HepG2 (cell line): ENCODE measurements at regions not wholly inside any gene's neighbourhood (a gene's known extent, or its start where the extent isn't known, plus 50 kb on each side); places are given as distances from the start of the nearest gene placed in this dataset.

Experiments used
- CTCF ChIP-seq: sonication (generic); formaldehyde crosslinking; IDR thresholded peaks from 2 replicates; pipeline ENCODE4 v1.5.0; 2020; ENCODE audit warnings: mild to moderate bottlenecking, missing genetic modification reagents, moderate library complexity
- HCFC1 ChIP-seq: fragments of 150-350 bp; IDR thresholded peaks from 2 replicates; pipeline ENCODE4 v1.6.1; 2014; ENCODE audit warnings: low read depth, low read length
- PBX3 ChIP-seq: sonication (generic); formaldehyde crosslinking; IDR thresholded peaks from 2 replicates; pipeline ENCODE4 v1.8.1; 2023; ENCODE audit warnings: missing genetic modification reagents, inconsistent platforms, borderline replicate concordance
- POLR2A ChIP-seq, 2 experiments: IDR thresholded peaks; 2 replicates each; pipeline ENCODE4 v1.6.1; 2011; ENCODE audit warnings: low read depth in 2 of 2, low read length in 2 of 2, mild to moderate bottlenecking in 1 of 2, moderate library complexity in 1 of 2; ENCODE audit not compliant: insufficient read depth in 1 of 2
- POLR2AphosphoS5 ChIP-seq: IDR thresholded peaks from 2 replicates; pipeline ENCODE4 v1.6.1; 2012; ENCODE audit warnings: low read depth, low read length
- RAD21 ChIP-seq: fragments of 450-650 bp; formaldehyde crosslinking; IDR thresholded peaks from 2 replicates; pipeline ENCODE4 v1.5.0; 2020; ENCODE audit warnings: mild to moderate bottlenecking
- SMAD3 ChIP-seq: sonication (generic); formaldehyde crosslinking; IDR thresholded peaks from 2 replicates; pipeline ENCODE4 v1.4.0; 2020; ENCODE audit warnings: missing genetic modification reagents
- SYNCRIP ChIP-seq: fragments of 200-400 bp; formaldehyde crosslinking; IDR thresholded peaks from 2 replicates; pipeline ENCODE4 v1.6.1; 2018; ENCODE audit warnings: mild to moderate bottlenecking, low read depth, low read length; ENCODE audit not compliant: insufficient read depth
- TBP ChIP-seq: sonication (generic); formaldehyde crosslinking; IDR thresholded peaks from 2 replicates; pipeline ENCODE4 v1.5.0; 2020; ENCODE audit warnings: missing genetic modification reagents
- ZBTB33 ChIP-seq: sonication (generic); formaldehyde crosslinking; IDR thresholded peaks from 2 replicates; pipeline ENCODE4 v1.4.0; 2020; ENCODE audit warnings: missing genetic modification reagents
- ZGPAT ChIP-seq: IDR thresholded peaks from 2 replicates; pipeline ENCODE4 v1.6.1; 2016; ENCODE audit warnings: mild to moderate bottlenecking
- ZNF816 ChIP-seq: sonication (generic); formaldehyde crosslinking; IDR thresholded peaks from 2 replicates; pipeline ENCODE4 v1.8.0; 2022; ENCODE audit warnings: missing genetic modification reagents, mild to moderate bottlenecking, borderline replicate concordance
- TF ChIP-seq, protein P1 (sequence below): IDR thresholded peaks from 2 replicates; pipeline ENCODE4 v1.6.1; 2012; ENCODE audit warnings: low read length, improper control_type of control experiment
- TF ChIP-seq, protein P2 (sequence below): sonication (generic); formaldehyde crosslinking; IDR thresholded peaks from 2 replicates; pipeline ENCODE4 v1.4.0; 2020; ENCODE audit warnings: missing genetic modification reagents

GRCh38 chr2:191488135-191488534, 189.8 kb upstream of the NABP1 start:
- TF ChIP-seq, protein P1, sequence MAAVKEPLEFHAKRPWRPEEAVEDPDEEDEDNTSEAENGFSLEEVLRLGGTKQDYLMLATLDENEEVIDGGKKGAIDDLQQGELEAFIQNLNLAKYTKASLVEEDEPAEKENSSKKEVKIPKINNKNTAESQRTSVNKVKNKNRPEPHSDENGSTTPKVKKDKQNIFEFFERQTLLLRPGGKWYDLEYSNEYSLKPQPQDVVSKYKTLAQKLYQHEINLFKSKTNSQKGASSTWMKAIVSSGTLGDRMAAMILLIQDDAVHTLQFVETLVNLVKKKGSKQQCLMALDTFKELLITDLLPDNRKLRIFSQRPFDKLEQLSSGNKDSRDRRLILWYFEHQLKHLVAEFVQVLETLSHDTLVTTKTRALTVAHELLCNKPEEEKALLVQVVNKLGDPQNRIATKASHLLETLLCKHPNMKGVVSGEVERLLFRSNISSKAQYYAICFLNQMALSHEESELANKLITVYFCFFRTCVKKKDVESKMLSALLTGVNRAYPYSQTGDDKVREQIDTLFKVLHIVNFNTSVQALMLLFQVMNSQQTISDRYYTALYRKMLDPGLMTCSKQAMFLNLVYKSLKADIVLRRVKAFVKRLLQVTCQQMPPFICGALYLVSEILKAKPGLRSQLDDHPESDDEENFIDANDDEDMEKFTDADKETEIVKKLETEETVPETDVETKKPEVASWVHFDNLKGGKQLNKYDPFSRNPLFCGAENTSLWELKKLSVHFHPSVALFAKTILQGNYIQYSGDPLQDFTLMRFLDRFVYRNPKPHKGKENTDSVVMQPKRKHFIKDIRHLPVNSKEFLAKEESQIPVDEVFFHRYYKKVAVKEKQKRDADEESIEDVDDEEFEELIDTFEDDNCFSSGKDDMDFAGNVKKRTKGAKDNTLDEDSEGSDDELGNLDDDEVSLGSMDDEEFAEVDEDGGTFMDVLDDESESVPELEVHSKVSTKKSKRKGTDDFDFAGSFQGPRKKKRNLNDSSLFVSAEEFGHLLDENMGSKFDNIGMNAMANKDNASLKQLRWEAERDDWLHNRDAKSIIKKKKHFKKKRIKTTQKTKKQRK, result no peak
- TF ChIP-seq SMAD3 (no peak), RAD21 (CRISPR knock-in tag) (no peak), ZNF816 (no peak), ZBTB33 (CRISPR knock-in tag) (no peak), CTCF (no peak), ZGPAT (CRISPR knock-in tag) (no peak), PBX3 (CRISPR knock-in tag) (no peak), HCFC1 (no peak), POLR2AphosphoS5 (no peak), TBP (CRISPR knock-in tag) (no peak), SYNCRIP (no peak), POLR2A (IDR thresholded peaks at IDR 0.05; ENCODE audit: insufficient read depth in 1 of 2, low read depth in 2 of 2, low read length in 2 of 2) (no peak)
- TF ChIP-seq, protein P2, sequence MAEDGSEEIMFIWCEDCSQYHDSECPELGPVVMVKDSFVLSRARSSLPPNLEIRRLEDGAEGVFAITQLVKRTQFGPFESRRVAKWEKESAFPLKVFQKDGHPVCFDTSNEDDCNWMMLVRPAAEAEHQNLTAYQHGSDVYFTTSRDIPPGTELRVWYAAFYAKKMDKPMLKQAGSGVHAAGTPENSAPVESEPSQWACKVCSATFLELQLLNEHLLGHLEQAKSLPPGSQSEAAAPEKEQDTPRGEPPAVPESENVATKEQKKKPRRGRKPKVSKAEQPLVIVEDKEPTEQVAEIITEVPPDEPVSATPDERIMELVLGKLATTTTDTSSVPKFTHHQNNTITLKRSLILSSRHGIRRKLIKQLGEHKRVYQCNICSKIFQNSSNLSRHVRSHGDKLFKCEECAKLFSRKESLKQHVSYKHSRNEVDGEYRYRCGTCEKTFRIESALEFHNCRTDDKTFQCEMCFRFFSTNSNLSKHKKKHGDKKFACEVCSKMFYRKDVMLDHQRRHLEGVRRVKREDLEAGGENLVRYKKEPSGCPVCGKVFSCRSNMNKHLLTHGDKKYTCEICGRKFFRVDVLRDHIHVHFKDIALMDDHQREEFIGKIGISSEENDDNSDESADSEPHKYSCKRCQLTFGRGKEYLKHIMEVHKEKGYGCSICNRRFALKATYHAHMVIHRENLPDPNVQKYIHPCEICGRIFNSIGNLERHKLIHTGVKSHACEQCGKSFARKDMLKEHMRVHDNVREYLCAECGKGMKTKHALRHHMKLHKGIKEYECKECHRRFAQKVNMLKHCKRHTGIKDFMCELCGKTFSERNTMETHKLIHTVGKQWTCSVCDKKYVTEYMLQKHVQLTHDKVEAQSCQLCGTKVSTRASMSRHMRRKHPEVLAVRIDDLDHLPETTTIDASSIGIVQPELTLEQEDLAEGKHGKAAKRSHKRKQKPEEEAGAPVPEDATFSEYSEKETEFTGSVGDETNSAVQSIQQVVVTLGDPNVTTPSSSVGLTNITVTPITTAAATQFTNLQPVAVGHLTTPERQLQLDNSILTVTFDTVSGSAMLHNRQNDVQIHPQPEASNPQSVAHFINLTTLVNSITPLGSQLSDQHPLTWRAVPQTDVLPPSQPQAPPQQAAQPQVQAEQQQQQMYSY (CRISPR knock-in tag), result no peak
